PFSK-1 (cell line): ENCODE measurements at regions not wholly inside any gene's neighbourhood (a gene's known extent, or its start where the extent isn't known, plus 50 kb on each side); places are given as distances from the start of the nearest gene placed in this dataset.
A peak's percentile ranks its signal among the peaks of the same experiment; 100 is the strongest.

Experiments
- FOXP2 ChIP-seq: optimal IDR thresholded peaks from 2 replicates; pipeline ENCODE3; 2011; ENCODE audit warnings: borderline replicate concordance, control low read depth, inconsistent platforms; ENCODE audit not compliant: insufficient read depth; ENCODE audit errors: extremely low read length, extremely low read depth
- POLR2AphosphoS5 ChIP-seq: IDR thresholded peaks from 2 replicates; pipeline ENCODE4 v1.6.1; 2012; ENCODE audit warnings: low read depth, mild to moderate bottlenecking, control low read depth, low read length, moderate library complexity
- SIN3A ChIP-seq: IDR thresholded peaks from 2 replicates; pipeline ENCODE4 v1.6.1; 2012; ENCODE audit warnings: mild to moderate bottlenecking, low read length, moderate library complexity, borderline replicate concordance; ENCODE audit not compliant: insufficient read depth
- TAF1 ChIP-seq: IDR thresholded peaks from 2 replicates; pipeline ENCODE4 v1.6.1; 2012; ENCODE audit warnings: low read length, control low read depth, borderline replicate concordance; ENCODE audit not compliant: insufficient read depth
- TF ChIP-seq, protein P1 (sequence below), 2 experiments: IDR thresholded peaks; 2 replicates each; pipeline versions ENCODE4 v1.6.1 to v1.8.0; 2011 to 2012; ENCODE audit warnings: low read depth in 2 of 2, low read length in 2 of 2, control low read depth in 1 of 2, inconsistent platforms in 1 of 2, mild to moderate bottlenecking in 1 of 2, moderate library complexity in 1 of 2; ENCODE audit not compliant: insufficient read depth in 1 of 2

DNA sequence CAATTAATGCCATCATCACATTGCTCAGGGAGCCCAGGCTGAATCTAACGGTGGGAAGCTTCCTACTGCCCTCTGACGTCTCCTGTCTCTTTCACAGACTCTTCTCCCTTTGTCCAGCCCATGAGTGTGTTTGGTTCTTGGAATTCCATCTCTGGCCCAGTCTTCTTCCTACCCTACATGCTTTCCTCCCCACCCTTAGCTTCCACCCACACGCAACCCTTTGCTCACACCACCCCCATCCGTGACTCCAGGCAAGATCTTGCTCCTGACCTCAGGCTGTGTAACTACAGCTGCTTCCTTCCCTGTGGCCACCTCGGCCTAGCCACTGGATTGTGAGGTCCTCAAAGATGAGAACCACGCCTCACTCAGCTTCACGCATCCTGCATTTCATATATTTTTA, 72.3 kb upstream of the THBS1 start:
- no peak for TF ChIP-seq TAF1
- no peak for TF ChIP-seq POLR2AphosphoS5
- TF ChIP-seq, protein P1, sequence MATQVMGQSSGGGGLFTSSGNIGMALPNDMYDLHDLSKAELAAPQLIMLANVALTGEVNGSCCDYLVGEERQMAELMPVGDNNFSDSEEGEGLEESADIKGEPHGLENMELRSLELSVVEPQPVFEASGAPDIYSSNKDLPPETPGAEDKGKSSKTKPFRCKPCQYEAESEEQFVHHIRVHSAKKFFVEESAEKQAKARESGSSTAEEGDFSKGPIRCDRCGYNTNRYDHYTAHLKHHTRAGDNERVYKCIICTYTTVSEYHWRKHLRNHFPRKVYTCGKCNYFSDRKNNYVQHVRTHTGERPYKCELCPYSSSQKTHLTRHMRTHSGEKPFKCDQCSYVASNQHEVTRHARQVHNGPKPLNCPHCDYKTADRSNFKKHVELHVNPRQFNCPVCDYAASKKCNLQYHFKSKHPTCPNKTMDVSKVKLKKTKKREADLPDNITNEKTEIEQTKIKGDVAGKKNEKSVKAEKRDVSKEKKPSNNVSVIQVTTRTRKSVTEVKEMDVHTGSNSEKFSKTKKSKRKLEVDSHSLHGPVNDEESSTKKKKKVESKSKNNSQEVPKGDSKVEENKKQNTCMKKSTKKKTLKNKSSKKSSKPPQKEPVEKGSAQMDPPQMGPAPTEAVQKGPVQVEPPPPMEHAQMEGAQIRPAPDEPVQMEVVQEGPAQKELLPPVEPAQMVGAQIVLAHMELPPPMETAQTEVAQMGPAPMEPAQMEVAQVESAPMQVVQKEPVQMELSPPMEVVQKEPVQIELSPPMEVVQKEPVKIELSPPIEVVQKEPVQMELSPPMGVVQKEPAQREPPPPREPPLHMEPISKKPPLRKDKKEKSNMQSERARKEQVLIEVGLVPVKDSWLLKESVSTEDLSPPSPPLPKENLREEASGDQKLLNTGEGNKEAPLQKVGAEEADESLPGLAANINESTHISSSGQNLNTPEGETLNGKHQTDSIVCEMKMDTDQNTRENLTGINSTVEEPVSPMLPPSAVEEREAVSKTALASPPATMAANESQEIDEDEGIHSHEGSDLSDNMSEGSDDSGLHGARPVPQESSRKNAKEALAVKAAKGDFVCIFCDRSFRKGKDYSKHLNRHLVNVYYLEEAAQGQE (IDR thresholded peaks at IDR 0.05; ENCODE audit: insufficient read depth in 1 of 2, low read depth in 2 of 2, low read length in 2 of 2): no peak
- TF ChIP-seq FOXP2: no peak
- TF ChIP-seq SIN3A: no peak

DNA sequence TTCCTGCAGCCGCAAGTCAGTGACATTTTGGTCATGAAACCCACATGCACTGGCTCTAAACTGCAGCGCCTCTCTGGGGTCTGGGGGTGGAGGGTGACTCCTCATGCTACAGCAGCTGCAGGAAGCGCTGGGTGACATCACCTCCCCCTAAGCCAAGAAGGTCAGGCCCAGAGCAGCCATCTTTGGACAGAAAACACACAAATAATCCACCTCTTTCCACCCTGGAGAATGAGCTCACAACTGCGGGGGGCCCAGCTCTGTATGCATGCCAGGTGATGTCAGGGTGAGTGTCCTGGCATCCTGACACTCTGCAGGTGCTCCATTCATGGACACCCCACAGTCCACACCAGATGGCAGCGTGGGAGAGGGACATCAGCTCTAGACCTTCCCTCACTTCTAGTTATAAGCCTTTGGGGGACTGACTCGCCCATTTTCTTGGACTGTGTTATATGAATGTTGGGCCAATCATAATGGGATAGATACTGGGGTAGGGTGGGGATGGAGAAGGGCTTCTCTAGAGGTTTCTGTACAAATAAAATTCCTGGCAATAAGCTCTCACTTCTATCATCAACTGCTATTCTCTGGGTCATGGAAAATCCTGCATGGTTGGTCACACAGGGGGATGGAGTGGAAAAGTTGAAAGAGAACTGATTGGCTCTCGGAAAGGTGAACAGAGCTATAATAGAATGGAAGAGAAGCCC, 70.7 kb upstream of the THBS1 start:
- TF ChIP-seq SIN3A (no peak), POLR2AphosphoS5 (no peak), FOXP2 (no peak), TAF1 (no peak)
- TF ChIP-seq, protein P1 (IDR thresholded peaks at IDR 0.05; ENCODE audit: insufficient read depth in 1 of 2, low read depth in 2 of 2, low read length in 2 of 2): no peak

DNA sequence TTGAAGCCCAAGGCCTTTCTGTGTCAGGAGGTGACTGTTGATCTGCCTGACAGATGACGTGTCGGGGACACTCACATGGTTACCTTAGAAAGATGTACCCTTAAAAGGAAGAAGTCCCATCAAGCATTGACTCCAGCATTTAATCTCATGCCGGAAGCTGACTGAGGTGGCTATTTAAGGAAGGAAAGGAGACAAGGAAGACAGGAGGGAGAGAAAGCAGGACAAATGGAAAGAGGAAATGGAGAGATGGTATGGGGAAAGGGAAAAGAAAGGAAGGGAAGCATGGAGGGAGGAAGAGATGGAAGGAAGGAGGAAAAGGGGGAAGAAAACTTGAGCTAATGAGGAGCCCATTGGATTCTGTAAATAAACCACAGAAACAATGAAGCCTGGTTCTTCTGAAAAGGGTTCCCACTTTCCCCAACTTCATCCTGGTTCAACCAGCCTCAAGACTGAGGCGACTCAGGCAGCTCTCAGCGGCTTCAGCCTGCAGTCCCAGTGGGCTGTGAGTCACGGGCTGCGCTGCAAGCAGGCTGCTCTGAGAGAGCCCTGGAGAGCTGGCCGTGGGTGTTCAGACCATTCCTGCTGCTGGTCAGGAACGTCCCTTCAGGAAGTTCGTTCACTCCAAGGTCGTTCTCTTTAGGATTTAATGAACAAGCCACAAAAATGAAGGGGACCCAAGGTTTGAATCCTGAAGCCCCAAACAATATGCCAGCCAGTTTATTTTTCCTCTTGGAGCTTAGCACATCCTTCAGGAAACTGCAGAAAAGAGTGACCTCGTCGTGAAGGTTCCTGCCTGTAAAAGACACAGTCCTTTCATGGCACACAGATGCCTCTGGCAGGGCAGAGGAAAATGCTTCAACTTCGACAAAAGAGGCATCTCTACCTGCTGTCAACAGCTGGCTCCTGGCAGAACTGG, 69.6 kb upstream of the THBS1 start:
- no peak for TF ChIP-seq SIN3A
- TF ChIP-seq, protein P1 (IDR thresholded peaks at IDR 0.05; ENCODE audit: insufficient read depth in 1 of 2, low read depth in 2 of 2, low read length in 2 of 2): 0 out of 4 replicates have a peak, but pooled peaks of 1 of the 2 experiments have one; percentile 14

DNA sequence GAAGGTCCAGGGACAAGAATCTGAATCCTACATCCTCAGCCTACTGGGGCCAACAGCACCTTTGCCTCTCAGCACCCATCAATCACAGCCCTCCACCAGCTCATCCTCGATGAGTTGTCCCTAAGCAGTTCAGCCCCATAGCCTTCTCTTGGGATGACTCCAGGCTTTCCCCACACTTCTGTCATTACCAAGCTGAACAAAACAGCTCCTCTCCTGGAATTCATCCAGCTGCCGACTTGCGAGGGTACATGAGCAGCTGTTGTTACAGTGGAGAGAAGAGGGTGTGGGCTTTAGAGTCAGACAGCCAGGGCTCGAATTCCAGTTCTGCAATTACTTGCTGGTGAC, 69.0 kb upstream of the THBS1 start:
- TF ChIP-seq POLR2AphosphoS5 (no peak), FOXP2 (no peak), SIN3A (no peak), TAF1 (no peak)
- TF ChIP-seq, protein P1 (IDR thresholded peaks at IDR 0.05; ENCODE audit: insufficient read depth in 1 of 2, low read depth in 2 of 2, low read length in 2 of 2): no peak

DNA sequence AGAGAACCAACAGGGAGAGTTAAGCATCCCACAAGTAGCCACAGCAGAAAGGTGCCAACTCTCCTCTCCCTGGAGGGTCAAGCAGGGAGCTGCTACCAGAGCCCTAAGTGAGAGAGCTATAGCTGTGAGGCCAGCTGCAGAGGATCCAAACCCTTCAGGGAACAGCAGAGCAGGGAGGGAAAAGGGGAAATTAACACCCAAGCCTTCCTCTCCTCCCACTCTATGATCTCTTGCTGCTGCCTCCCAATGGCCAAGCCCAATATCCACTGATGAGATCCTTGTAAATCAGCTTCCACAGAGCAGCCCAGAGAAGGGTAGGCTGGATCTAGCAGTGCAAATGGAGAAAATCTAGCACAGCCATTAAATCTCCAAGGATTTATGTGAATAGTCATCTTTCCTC, 68.2 kb upstream of the THBS1 start:
- TF ChIP-seq, protein P1 (IDR thresholded peaks at IDR 0.05; ENCODE audit: insufficient read depth in 1 of 2, low read depth in 2 of 2, low read length in 2 of 2): no peak
- TF ChIP-seq SIN3A (no peak), FOXP2 (no peak), TAF1 (no peak), POLR2AphosphoS5 (no peak)
